HG03558 (cell line): ENCODE measurements at regions not wholly inside any gene's neighbourhood (a gene's known extent, or its start where the extent isn't known, plus 50 kb on each side); places are given as distances from the start of the nearest gene placed in this dataset.
"Not testable (repeated sequence)": the region's sequence is repeated elsewhere in the genome, so short reads cannot be mapped to it uniquely, and the experiment has no call there.

Source experiments
- ATAC-seq: cut with Tn5 transposase; IDR thresholded peaks from one replicate; pipeline ENCODE4 v1.9.1; 2021; ENCODE audit warnings: moderate number of reproducible peaks; ENCODE audit not compliant: unreplicated experiment; ENCODE audit errors: extremely low read depth

DNA sequence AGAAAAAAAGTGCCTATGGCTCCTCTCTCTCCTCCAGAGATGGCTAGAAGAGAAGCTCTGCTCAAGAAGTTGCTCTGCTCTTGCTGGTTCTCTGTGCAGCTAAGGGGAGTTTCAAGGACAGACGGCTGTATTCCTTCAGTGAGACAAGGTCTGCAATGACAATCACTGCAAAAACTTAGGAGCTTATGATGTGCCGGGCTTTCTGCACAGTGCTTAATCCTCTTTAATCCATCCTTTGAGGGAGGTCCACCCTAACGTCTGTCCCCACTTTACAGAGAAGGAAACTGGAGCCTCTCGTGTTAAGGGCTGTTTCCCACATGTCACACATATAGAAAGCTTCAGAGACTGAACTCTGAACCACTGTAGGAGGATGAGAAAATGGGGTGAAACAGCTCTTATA, 260.6 kb downstream of the MEX3B start:
- no peak for ATAC-seq

DNA sequence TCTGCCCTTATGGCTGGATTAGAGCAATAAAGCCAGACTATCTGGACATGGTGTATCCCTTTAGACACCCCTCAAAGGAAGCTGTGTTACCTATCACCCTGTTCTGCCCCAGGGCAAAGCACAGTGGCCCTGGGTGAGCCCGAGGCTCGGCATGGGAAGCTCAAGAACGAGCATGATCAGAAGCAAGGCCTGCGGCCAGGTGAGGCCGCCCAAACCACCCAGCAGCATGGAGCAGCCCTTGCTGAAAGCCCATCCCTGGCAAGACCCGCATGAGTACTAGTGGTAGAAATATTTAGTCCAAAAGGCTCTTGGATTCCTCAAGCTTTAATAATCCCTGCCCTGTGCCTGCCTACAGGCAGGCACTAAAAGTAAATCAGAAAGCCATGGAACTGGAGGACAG, 261.1 kb downstream of the MEX3B start:
- no peak for ATAC-seq

DNA sequence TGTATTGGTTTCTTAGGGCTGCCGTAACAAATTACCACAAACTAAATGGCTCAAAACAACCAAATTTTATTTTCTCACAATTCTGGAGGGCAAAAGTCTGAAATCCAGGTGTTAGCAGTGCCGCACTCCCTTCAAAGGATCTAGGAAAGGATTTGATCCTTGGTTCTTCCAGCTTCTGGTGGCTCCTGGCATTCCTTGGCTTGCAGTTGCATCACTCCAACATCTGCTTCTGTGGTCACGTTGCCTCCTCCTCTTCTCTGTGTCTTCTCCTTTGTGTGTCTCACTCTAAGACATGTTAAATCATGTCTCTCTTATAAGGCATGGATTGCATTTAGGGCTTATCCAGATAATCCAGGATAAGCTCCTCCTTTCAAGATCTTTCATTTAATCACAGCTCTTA, 262.2 kb downstream of the MEX3B start:
- no peak for ATAC-seq

DNA sequence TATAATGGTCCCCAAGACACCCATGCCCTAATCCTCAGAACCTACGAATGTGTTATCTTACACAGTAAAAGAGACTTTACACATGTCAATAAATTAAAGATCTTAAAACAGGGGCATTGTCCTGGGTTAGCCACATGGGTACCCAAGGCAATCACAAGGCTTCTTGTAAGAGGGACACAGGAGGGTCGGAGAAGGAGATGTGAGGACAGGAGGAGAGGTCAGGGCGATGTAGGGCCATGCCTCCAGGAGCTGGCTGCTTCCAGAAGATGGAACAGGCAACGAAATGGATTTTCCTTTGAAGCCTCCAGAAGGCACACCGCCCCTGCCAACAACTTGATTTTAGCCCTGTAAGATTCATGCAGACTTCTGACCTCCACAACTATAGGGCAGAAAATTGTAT, 262.7 kb downstream of the MEX3B start:
- ATAC-seq: no peak

DNA sequence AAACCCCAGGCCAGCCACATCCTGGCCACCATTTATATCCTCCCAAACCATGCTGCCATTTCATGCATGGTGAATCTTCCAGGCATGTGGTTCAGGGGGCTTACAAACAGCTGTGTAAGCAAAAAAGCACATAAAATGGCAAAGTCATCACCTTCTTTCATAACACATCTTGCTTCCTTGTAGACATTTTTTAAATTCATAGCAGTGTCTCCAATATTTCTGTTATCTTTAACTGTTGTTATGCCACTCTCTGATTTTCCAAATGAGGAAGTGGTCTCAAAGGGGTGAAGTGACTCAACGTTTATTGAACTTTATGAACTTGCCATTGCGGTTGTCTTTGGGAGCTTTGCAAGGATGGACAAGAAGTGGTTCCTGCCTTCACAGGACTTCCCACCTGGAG, 264.4 kb downstream of the MEX3B start:
- ATAC-seq: no peak

DNA sequence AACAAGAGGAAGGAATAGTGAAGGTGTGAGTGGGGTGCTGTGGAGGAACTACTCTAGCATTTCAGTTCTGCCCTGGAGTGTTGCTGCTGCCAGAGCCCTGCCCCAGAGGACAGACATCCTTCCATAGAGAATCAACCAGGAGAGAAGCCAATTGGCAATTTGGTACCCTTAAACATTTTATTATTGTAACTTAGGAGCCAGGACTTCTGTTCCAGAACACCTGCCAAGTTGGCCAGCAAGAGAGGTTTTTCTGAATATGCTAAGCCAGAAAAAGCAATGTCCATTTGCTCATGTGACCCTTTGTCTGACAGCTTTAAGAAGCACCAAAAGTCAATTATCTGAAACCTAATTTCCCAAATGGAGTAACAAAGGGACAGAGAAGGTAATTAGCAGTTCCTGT, 264.9 kb downstream of the MEX3B start:
- no peak for ATAC-seq

GRCh38 chr15:81779181-81779580, 266.6 kb downstream of the MEX3B start:
- no peak for ATAC-seq

DNA sequence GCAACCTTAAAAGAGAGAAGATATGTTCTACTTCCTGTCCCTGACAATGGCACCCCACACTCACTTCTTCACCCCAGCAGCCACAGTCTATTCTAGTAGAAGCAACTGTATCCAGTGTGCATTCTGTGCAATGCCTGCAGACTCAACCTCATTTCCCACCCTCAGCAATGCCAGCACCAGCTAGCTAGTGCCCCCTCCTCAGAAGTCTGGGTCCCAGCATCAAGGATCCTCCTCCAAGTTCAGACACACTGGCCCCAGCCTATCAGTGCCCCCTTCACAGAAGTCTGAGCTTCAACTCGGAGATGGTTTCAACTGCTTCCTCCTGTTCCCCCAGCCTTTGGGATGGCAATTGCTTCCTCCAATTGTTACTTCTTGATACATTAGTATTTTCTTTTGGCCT, 268.3 kb downstream of the MEX3B start:
- ATAC-seq: no peak

DNA sequence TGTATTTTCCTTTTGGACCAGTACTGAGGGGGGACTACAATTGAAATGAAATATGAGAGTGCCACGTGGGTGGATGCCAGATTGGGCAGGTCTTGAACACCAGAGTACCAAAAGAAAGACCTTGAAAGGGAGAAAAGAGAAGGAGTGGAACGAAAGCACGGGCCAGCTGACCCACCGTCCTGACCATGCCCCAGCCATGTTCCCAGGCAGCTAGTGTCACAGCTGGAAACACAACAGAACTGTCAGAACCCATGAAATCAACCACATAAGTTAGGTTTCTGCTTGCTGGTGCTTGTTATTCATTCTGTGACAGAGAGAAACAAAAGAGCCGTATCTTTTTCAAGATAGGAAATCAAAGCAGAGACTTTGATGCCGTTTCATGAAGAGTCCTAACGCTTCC, 268.8 kb downstream of the MEX3B start:
- no peak for ATAC-seq

DNA sequence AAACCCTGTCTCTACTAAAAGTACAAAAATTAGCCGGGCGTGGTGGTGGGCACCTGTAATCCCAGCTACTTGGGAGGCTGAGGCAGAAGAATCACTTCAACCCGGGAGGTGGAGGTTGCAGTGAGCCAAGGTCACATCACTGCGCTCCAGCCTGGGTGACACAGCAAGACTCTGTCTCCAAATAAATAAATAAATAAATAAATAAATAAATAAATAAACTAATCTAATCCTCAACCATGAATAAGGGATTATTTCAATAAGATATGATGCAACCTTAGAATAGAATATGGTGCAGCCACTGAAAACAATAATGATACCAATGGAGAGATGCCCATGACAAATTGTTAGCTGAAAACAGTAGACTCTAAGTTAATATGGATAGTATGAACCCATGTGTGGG, 270.0 kb downstream of the MEX3B start:
- not testable (repeated sequence) for ATAC-seq

DNA sequence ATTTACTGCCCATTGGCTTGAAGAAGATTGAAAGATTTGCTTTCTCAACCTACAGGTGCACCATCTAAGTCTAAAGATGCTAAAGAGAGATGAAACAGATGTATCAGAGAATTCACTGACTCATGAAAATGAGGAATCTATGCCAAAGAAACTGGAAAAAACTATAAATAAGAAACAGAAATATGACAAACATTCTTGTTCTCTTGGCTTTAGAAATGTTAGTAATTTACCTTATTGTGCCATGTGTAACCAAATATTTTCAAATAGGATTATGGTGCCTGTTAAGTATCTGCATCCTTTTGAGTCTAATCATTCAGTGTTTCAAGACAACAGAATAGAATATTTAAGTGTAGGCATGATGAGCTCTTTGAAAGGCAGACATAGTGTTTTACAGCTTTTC, 271.5 kb downstream of the MEX3B start:
- ATAC-seq: no peak

DNA sequence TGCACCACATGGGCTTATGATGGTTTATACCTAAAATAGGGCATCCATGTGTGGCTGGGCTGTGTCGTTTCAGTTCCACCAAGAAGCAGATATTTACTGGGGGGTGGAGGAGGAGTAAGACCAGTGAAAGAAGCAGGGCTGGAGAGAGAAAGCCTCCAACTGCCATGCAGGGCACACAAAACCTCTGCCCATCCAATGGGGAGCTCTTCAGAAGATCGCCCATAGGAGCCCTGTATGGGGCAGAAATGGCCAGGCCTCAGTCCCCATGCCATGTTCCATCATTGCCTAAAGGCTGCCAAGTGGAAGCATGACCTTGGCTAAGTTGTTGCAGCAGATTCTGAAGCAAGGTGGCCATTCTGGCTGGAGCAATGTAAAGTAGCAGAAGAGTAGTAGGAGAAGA, 277.0 kb downstream of the MEX3B start:
- no peak for ATAC-seq

DNA sequence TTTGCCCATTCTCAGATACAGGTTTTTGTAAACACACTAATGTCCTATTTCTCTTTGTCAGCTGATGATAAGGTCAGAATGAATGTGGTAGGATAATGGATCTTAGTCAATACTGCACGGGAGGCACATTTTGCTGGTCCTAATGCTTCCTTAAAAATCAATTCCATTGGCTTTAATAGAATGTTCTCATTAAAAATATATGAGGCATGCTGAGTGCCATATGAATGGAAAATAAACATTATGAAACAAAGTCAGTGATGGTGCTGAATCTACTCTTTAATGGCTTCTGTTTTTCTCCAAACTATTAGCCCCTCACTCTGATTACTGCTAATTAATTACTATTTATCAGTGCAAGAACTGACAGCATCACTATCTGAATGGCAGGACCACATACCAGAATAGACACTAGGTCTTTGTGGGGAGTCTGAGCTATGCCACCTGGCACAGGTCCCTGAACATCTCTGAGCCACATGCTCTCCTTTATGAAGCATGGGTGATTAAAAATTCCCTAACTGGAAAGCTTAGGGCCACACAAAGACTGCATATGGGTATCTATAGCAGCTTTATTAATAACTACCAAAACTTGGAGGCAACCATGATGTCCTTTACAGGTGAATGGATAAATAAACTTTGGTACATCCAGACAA, 278.9 kb downstream of the MEX3B start:
- no peak for ATAC-seq

DNA sequence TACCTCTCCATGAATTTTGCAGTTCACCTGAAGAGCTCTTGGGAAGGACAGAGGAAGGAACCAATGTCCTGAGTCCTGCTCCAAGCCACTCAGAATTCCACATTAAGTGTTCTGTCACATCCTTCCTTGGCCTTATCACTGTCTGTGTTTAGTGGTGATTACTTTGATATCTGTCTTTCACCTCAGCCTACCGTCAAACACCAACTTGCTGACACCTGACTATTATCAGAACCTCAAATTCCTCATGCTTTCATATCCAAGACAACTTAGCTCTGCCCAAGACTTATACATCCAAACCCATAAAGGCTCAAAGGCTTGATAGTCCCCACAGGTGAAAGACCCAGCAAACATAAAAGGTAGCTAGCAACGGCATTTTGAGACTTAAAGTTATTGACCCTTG, 280.0 kb downstream of the MEX3B start:
- ATAC-seq: no peak

DNA sequence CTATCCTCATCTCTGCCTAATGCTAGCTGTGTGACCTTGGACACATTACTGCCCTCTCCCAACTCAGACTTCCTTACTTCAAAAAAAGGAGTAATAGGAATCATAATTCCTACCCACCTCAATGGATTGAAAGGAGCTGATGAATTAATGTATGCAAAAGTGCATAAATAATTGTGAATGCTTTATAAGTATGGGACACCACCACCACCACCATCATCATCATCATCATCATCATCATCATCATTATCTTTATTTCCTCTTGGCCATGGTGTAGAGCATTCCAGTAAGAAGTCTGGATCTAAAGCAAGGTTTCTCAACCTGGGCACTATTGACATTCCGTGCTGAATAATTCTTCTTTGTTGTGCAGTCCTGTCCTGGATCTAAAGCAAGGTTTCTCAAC, 282.5 kb downstream of the MEX3B start:
- no peak for ATAC-seq

DNA sequence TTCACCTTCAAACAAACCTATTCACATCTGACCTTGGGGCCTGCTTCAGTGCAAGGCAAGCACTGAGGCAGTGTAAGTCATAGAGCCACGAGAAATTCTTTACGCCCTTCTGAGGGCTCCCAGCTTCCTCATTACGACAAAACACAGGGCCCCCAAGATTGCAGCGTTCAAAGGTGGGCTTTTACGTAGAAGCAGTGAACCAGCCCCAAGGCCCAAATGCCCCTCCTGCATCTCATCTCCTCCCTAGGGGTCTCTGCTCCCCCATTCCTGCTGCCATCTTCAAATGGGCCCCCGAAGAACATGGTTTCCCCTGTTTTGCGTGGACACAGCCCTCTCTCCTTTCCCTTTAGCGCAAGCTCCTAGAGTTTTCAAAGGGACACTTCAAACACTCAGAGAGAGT, 285.1 kb downstream of the MEX3B start:
- ATAC-seq: no peak

DNA sequence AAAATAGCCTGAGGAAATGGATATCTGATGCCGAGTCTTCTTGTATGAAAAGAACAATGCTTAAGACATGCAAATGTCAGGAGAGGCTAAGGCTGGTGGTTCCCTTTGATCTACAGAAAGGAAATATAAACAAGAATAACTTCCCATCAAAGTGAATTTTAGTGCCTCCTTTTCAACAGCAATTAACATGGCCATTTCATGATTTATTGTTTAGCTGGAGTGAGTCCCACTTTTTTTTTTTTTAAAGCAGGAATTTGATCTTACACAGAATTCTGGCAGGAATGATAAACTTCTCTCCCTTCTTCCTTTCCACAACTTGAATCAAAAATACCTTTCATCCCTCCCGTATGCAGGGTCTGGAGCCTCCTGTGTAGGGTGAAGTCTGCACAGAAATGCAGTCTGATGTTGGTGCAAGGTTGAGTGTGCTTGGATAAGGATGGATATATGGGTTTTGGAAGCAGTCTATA, 287.0 kb downstream of the MEX3B start:
- no peak for ATAC-seq

- ATAC-seq: no peak
These were observed 290.2 kb downstream of the MEX3B start for GRCh38 chr15:81755626-81756025.

DNA sequence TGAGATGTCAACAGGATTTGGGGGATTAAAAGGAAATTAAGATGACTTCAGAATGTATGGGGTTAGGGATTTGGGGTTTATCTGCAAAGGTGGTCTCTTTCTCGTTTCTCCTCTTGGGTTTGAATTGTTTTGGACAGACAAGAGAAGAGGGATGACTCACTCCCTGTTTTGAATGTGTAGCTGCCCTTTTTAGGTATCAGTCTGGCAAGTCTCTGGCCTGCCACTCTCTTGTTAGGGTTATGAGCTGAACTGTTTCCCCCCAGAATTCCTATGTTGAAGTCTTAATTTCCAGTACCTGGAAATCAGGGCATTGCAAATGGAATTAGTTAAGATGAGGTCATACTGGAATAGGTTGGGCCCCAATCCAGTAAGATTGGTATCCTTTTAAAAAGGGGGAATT, 291.7 kb downstream of the MEX3B start:
- no peak for ATAC-seq

GRCh38 chr15:81752974-81753373, 292.8 kb downstream of the MEX3B start:
- ATAC-seq: no peak

GRCh38 chr15:81752546-81752942, 293.3 kb downstream of the MEX3B start:
- no peak for ATAC-seq

DNA sequence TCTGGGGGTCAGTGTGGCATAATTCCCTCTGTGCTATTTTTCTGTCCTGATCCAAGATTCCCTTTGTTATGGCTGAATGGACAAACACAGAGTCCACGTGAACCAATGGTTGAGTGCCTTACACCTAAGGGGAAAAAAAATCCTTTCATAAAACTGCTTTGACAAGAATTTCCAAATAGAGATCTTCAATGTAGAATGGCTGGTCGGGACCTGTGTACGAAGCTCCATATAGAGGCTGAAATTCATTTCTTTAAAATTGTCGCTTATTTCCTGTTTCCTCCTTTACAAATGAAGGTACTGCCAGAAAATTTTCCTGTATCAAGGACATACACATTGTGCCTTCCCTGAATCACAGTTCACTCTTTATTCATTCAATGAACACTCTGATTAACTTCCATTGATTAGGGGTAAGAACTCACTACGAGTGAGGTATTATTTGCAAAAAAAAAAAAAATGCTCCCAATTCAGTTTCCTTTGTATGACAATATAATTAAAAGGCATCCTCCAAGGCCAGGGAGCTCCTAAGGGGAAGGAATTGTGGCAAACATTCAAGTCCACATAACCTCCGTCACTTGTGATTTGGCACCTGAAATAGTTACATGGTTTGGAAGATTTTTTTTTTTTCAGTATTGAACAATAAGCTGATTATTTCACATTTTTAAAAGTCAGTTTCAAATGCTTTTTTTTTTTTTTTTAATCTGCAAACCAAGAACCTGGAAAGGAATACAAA, 293.8 kb downstream of the MEX3B start:
- ATAC-seq: no peak
